Transverse colon (tissue), 4 donors: ENCODE measurements at regions not wholly inside any gene's neighbourhood (a gene's known extent, or its start where the extent isn't known, plus 50 kb on each side); places are given as distances from the start of the nearest gene placed in this dataset.
"Not testable (repeated sequence)": the region's sequence is repeated elsewhere in the genome, so short reads cannot be mapped to it uniquely, and the experiment has no call there.

ENCODE experiments used
- DNase-seq: peaks from one replicate; pipeline ENCODE4 v3.0.0-alpha.2; 2019
- H3K27ac ChIP-seq, 4 donors: fragments of 200-600 bp; sonication (generic); 2 replicates each; pipeline ENCODE4 v1.5.1; 2016 to 2018; ENCODE audit warnings: inconsistent platforms in 4 of 4
- H3K27me3 ChIP-seq: fragments of 200-600 bp; sonication (generic); 2 replicates; pipeline ENCODE4 v1.5.1; 2017; ENCODE audit warnings: inconsistent platforms
- H3K36me3 ChIP-seq, 4 donors: fragments of 200-600 bp; sonication (generic); 2 replicates each; pipeline ENCODE4 v1.5.1; 2017 to 2019; ENCODE audit warnings: inconsistent platforms in 4 of 4
- H3K4me1 ChIP-seq, 4 donors: fragments of 200-600 bp; sonication (generic); 2 replicates each; pipeline ENCODE4 v1.5.1; 2017 to 2020; ENCODE audit warnings: inconsistent platforms in 4 of 4
- H3K4me3 ChIP-seq, 4 donors: fragments of 200-600 bp; sonication (generic); 1 replicate in 1 of 4; 2 replicates in 3 of 4; pipeline versions ENCODE4 v1.5.1 to v1.6.1; 2017 to 2019; ENCODE audit warnings: inconsistent platforms in 4 of 4
- H3K9me3 ChIP-seq, 2 donors: fragments of 200-600 bp; sonication (generic); 2 replicates each; pipeline ENCODE4 v1.5.1; 2017 to 2019; ENCODE audit warnings: inconsistent platforms in 2 of 2
- CTCF ChIP-seq, 5 experiments: fragments of 200-600 bp in 3 of 5; fragments of 450-650 bp in 2 of 5; sonication (generic) in 3 of 5; IDR thresholded peaks; 1 replicate in 2 of 5; 2 replicates in 3 of 5; pipeline ENCODE4 v1.5.1; 2016 to 2017; ENCODE audit warnings: antibody characterized with exemption in 5 of 5, inconsistent platforms in 3 of 5, mild to moderate bottlenecking in 2 of 5, moderate library complexity in 1 of 5
- EP300 ChIP-seq: sonication (generic); formaldehyde crosslinking; IDR thresholded peaks from one replicate; pipeline ENCODE4 v1.6.1; 2017; ENCODE audit warnings: antibody characterized with exemption, low read depth
- POLR2A ChIP-seq: fragments of 450-650 bp; IDR thresholded peaks from one replicate; pipeline ENCODE4 v1.6.1; 2016; ENCODE audit warnings: antibody characterized with exemption, mild to moderate bottlenecking, moderate library complexity
- POLR2AphosphoS5 ChIP-seq, 3 donors: sonication (generic); formaldehyde crosslinking; IDR thresholded peaks; one replicate each; pipeline ENCODE4 v1.6.1; 2016; ENCODE audit warnings: antibody characterized with exemption in 3 of 3
- WGBS, 2 donors: methylation state at CpG; one replicate each; pipeline ENCODE4 v1.1.5; 2018; ENCODE audit warnings: low coverage in 1 of 2; 5-methylcytosine and 5-hydroxymethylcytosine counted together
- in situ Hi-C, 4 donors: fragments of 200-750 bp; cut with MboI; loops; one replicate each; pipeline versions ENCODE4 v1.15.0 to v1.15.1; 2017; ENCODE audit warnings: low sequenced_read_pairs in 3 of 4, low pct_ligation_motif_present in 1 of 4, low pct_unique_long_range_greater_than_20kb in 1 of 4
- intact Hi-C: fragments of 100-400 bp; cut with DNase I; formaldehyde crosslinking; loops from one replicate; pipeline ENCODE4 v1.15.1; 2023; ENCODE audit warnings: low total_unique reads

- no peaks in the 10 kb centered on the region for H3K9me3 ChIP-seq
- WGBS, 2 donors = 60 to 84% methylated on average over 1 to 12 of the region's 12 CpGs
- in situ Hi-C loops (no loop called here), intact Hi-C loops (no loop called here)
- H3K36me3 ChIP-seq = no peaks in the 10 kb centered on the region
- H3K4me3 ChIP-seq = no peak overlapping the region
- no peaks in the 10 kb centered on the region for H3K27me3 ChIP-seq
- H3K4me1 ChIP-seq = no peaks in the 10 kb centered on the region
- DNase-seq = no peak
- TF ChIP-seq EP300 (no peak), CTCF (IDR thresholded peaks at IDR 0.05) (no peak), POLR2AphosphoS5 (IDR thresholded peaks at IDR 0.05) (no peak), POLR2A (no peak)
- H3K27ac ChIP-seq = no peak overlapping the region
These were observed 277.9 kb upstream of the HS6ST1 start for GRCh38 chr2:128596396-128597120.

GRCh38 chr2:128597121-128597762, 278.6 kb upstream of the HS6ST1 start:
- DNase-seq = no peak
- Histone ChIP-seq H3K27me3 (no peaks in the 10 kb centered on the region), H3K36me3 (no peaks in the 10 kb centered on the region), H3K4me1 (no peaks in the 10 kb centered on the region), H3K27ac (no peak overlapping the region), H3K9me3 (no peaks in the 10 kb centered on the region), H3K4me3 (no peak overlapping the region)
- TF ChIP-seq CTCF (IDR thresholded peaks at IDR 0.05) (no peak), EP300 (no peak), POLR2A (no peak), POLR2AphosphoS5 (IDR thresholded peaks at IDR 0.05) (no peak)
- 83 to 100% methylated on average over 4 to 9 of the region's 9 CpGs for WGBS, 2 donors
- intact Hi-C loops (no loop called here), in situ Hi-C loops (no loop called here)

GRCh38 chr2:128598260-128598659, 279.6 kb upstream of the HS6ST1 start:
- H3K4me1 ChIP-seq, H3K4me3 ChIP-seq, intact Hi-C loops, H3K27ac ChIP-seq, H3K27me3 ChIP-seq, H3K9me3 ChIP-seq, DNase-seq, in situ Hi-C loops, H3K36me3 ChIP-seq: not testable (repeated sequence)
- 85 to 88% methylated on average over 1 of the region's 1 CpG for WGBS, 2 donors

- intact Hi-C loops = no loop called here
- 94 to 95% methylated on average over 4 of the region's 4 CpGs for WGBS, 2 donors
These were observed 280.3 kb upstream of the HS6ST1 start for GRCh38 chr2:128598862-128599441.

More at GRCh38 chr2:128598862-128599441, 280.3 kb upstream of the HS6ST1 start:
- H3K27ac ChIP-seq = no peak overlapping the region
- no peaks in the 10 kb centered on the region for H3K27me3 ChIP-seq
- H3K9me3 ChIP-seq = no peaks in the 10 kb centered on the region
- H3K4me1 ChIP-seq = no peaks in the 10 kb centered on the region
- no peak for DNase-seq
- in situ Hi-C loops = no loop called here
- no peaks in the 10 kb centered on the region for H3K36me3 ChIP-seq
- H3K4me3 ChIP-seq = no peak overlapping the region
- TF ChIP-seq EP300 = no peak
- no peak for TF ChIP-seq CTCF (IDR thresholded peaks at IDR 0.05)
- TF ChIP-seq POLR2A = no peak
- TF ChIP-seq POLR2AphosphoS5 (IDR thresholded peaks at IDR 0.05) = no peak
